GM20000 (cell line): ENCODE measurements at regions not wholly inside any gene's neighbourhood (a gene's known extent, or its start where the extent isn't known, plus 50 kb on each side); places are given as distances from the start of the nearest gene placed in this dataset.

Experiments
- DNase-seq: peaks from one replicate; pipeline ENCODE4 v3.0.0; 2012; ENCODE audit warnings: low spot score
- TF ChIP-seq, protein P1 (sequence below): IDR thresholded peaks from 2 replicates; pipeline ENCODE4 v1.5.1; 2012; ENCODE audit warnings: mild to moderate bottlenecking, control low read depth; ENCODE audit errors: extremely low read depth, missing control alignments

DNA sequence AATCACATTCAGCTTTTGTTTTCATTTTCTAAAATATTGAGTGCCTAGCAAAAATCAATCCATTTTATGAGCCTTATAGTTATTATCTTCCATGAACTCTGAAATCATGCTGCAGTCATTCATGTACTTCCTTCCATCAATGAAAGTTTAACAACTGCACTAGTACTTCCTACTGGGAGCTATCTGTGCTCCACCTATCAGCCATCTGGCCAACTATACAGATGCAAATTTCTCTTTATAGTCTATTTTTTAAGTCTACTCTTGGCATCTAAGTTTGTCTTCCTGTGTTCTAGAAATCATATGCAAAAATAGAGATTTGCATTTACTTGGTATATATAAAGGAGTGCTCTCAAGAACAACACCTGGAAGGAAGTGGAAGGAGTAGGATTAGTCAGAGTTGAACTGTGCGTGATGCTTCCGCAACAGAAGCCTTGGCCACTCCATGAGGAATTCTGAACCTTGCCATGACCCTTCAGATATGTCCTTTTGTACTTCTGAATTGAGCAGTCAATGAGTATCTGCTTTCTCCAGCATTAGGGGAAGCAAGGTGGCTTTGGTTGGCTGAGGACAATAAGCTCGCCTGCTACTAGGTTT, 403.2 kb upstream of the ADAMTS5 start:
- no peak for DNase-seq

DNA sequence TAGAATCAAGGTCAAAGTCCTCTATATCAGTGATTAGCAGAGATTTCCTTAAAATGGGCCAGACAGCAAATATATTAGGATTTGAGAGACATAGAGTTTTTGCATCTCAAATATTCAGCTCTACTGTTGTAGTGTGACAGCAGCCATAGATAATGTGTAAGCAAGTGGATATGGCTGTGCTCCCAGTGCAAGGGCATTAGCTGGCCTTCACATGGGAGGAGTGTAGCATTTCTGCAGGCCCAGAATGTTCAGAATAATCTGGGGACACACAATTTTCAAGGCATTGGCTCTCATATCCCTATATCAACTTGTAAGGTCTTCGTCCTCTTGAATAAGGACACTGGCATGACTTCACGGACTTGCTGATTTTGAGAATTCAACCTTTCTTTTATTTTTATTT, 402.3 kb upstream of the ADAMTS5 start:
- TF ChIP-seq, protein P1, sequence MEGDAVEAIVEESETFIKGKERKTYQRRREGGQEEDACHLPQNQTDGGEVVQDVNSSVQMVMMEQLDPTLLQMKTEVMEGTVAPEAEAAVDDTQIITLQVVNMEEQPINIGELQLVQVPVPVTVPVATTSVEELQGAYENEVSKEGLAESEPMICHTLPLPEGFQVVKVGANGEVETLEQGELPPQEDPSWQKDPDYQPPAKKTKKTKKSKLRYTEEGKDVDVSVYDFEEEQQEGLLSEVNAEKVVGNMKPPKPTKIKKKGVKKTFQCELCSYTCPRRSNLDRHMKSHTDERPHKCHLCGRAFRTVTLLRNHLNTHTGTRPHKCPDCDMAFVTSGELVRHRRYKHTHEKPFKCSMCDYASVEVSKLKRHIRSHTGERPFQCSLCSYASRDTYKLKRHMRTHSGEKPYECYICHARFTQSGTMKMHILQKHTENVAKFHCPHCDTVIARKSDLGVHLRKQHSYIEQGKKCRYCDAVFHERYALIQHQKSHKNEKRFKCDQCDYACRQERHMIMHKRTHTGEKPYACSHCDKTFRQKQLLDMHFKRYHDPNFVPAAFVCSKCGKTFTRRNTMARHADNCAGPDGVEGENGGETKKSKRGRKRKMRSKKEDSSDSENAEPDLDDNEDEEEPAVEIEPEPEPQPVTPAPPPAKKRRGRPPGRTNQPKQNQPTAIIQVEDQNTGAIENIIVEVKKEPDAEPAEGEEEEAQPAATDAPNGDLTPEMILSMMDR, result no peak
- no peak for DNase-seq

More for the DNA sequence above, 403.2 kb upstream of the ADAMTS5 start:
- TF ChIP-seq, protein P1, result no peak

DNA sequence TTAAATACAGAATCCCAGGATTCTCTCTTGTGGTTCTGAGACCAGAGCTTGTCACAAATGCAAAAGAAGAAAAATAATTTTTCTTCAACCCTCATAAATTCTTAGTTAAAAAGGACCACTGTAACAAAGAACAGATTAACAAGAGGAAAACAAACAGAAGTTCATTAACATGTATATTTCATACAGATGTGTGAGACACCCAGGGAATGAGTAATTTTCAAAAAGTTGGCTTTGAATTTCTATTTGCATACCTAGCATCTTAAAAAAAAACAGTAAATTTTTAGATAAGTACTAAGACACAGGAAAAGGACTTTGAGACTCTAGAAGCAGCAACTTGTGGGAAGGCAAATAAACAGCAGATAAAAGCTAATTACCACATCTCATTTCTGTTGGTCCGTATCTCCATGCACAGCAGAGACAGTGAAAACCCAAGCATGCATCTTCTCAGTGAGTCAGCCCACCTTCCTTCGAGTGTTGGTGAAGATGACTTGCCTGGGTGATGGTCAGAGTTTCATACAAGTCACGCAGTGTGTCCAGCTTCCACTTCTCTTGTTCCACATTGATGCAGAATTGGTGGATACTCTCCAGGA, 399.9 kb upstream of the ADAMTS5 start:
- DNase-seq, result no peak
- TF ChIP-seq, protein P1, result no peak

DNA sequence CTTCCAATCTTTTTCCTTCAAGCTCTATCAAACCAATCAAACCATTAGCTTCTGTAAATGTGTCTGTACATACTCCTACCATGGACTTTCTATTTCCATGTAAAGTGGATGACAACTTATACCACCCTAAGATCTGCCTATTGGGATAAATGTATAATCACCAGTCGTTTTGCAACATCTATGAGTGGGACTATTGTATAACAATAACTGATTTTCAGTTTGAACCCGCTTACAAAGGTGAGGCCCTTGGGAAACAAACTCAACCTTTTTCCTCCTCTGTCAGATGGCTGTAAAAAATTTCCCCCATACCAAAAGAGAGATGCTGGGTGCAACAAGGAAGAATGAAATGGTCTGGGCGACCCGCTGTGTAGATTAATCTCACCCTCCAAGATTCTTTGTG, 399.1 kb upstream of the ADAMTS5 start:
- TF ChIP-seq, protein P1, result no peak
- no peak for DNase-seq

DNA sequence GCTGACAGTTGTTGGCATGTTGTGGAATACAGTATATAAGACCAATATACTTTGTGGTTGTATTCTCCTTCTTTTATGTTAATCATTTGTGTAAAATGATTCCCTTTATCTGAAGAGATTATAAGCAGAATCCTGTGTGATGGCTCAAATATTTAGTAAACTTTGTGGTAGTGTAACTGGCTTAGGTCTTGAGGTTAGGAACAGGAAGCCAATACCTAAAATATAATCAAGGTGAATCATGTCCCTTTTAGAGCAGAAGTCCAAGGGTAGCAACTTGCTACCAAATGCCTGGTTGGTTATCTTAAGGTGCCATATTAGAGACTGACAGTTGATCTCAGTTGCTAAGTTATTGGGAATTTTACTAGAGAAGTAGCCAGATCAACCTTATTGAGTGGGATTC, 398.5 kb upstream of the ADAMTS5 start:
- TF ChIP-seq, protein P1, result no peak
- DNase-seq, result no peak

DNA sequence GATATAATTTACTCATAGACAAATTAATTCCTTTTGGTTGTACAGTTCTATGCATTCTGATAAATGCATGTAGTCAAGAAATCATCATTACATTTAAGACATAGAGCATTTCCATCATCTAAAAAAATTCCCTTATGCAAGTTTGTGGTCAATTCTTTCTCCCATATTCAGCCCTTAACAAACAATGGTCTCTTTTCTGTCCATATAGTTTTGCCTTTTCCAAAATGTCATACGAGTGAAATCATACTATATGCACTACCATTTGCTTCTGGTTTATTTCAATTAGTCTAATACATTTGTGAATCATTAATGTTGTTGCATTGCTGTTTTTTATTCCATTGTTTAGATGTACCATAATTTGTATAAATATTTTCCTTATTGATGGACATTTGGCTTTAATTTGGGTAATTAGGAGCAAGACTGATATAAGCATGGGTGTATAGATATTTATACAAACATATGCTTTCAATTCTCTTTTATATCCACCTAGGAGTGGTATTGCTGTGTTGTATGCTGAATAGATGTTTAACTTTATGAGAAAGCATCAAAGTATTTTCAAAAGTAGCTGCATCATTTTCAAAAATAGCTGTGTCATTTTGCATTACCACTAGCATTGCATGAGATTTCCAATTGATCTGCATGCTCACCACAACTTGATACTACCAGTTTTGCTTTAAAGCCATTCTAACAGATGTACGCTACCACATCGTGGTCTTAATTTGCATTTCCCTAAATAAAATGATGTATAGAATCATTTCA, 397.0 kb upstream of the ADAMTS5 start:
- TF ChIP-seq, protein P1, result no peak
- no peak for DNase-seq

DNA sequence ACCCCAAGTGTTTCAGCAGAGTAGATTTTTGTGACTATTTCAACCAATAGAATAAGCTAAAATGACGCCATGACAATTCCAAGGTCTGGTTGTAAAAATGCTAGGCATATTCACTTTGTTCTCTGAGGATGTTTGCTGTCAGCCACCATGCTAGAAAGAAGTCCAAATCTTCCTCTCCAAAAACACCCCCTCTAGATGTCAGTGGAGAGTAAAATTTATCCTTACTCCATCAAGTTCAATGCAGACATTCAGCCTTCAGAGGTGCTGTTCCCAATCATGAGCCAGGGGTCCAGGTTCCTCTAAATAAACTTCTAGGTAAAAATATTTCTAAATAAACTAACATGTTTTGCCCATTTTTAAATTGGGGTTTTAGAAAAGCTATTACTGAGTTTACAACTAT, 395.4 kb upstream of the ADAMTS5 start:
- DNase-seq, result no peak
- TF ChIP-seq, protein P1, result no peak
